ENCODE measurements at regions not wholly inside any gene's neighbourhood (a gene's known extent, or its start where the extent isn't known, plus 50 kb on each side); places are given as distances from the start of the nearest gene placed in this dataset.

- no peak for DNase-seq (ENCODE audit: low spot score)
Observed at GRCh38 chr5:174291162-174291561, 245.7 kb downstream of the NSG2 start.

GRCh38 chr5:174292348-174292747 lies 246.8 kb downstream of the NSG2 start:
- no peak for DNase-seq (ENCODE audit: low spot score)

GRCh38 chr5:174293006-174293405 lies 247.5 kb downstream of the NSG2 start:
- DNase-seq (ENCODE audit: low spot score) = no peak

- DNase-seq (ENCODE audit: low spot score) = no peak
Observed at GRCh38 chr5:174293481-174293880, 248.0 kb downstream of the NSG2 start.

- DNase-seq (ENCODE audit: low spot score) = no peak
Observed at GRCh38 chr5:174294891-174295620, 249.6 kb downstream of the NSG2 start.

DNA sequence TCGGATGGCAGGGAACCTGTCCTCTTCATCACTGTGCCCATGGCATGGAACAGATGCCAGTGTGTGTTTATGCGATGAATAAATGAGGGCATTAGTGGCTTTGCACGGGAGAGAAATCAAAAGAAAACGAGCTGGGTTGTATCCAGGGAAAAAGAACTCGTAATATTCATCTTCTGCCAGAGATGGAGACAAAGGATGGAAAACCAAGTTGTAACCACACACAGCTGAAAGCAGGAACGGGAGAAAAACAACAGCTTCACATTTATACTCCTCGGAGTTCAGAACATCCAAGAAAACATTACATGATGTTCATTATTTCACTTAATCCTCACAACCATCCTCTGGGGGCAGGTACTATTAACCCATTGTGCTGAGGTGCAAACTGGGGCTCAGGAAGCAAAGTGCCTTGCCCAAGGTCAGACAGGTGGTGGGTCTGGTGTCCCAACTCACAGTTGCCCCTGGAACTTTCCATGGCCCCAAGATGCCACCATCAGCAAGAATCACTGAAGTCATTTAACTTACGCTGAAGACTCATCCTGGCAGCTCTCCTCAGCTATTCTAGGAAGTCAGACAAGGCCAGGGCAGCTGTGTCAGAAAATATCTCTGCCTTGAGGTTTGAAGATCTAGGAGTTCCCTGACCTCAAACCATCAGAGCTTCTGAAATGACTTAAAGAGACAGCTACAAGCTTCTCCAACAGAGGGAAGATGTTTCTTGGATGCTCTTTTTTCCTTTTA lies 250.4 kb downstream of the NSG2 start:
- DNase-seq (ENCODE audit: low spot score) = no peak

DNA sequence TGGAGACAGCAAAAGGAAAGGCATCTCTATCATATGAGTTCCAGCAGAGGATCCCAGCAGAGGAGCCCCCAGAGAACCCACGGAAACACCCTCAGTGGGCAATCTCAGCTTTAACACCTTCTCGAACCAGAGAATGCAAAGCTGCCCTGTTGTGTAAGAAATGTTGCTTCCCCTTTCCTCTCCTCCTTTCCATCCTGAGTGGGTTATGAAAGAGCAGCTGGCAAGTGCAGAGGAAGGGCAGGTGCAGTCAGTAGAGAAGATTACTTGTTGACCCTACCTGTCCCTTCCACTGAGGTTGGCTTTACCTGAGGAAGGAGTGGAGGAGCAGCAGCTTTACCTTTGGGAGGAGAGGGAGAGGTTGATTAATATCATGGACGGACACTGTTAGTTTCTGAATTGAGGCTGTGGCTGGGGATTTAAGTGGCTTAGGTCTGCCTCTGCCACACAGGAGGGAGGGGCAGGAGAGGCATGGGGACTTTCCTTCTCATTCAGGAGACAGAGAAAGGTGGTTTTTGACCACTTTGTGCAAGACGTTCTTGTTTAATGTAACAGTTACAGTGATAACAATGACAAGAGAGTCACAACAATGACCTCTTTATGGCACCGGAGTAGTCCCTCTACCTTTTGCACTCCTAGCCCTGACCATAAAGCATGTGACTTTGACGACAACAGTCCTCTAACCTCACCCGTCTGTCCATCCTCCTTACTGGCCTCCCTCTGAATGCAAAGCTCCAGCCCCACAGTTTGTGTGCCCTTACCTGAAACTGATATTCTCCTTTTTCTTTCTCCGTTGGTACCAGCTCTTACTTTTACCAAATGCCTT lies 254.8 kb downstream of the NSG2 start:
- DNase-seq (ENCODE audit: low spot score) = no peak

DNA sequence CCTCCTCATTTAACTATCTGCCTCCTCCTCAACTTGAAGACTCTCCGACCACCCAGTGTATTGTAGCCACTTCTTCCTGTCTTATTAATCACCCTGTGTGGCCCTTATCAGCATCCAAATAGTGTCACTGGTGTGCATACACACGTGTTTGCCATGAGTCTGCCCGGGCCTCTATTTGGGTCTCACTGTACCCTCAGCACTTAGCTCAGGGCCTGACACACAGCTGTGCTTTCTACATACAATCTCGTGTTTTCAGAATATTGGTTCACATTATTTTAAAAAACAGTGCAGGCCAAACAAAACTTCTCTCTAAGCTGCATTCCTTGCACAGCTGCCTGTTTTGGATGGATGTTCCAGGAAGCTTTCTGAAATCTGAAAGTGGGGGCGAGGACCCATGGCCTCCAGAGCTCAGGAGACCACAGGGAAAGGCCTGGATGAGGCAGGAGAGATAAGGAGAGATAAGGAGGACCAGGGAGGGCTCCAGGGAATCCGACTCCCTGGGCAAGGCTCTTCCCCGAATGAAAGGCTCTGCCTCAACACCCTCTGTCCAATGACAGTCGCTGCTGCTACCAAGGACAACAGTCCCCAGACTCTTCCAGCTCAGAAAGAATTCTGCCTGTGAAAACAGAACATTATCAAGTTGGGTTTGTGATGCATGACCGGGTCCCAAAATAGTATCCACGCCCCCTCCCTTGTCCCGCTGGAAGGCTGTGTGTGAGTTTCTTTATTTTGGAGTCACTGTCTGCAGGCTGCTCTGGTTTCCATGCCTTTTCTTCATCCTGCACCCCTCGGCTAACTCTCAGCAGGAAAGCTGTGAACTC lies 255.6 kb downstream of the NSG2 start:
- no peak for DNase-seq (ENCODE audit: low spot score)

- DNase-seq (ENCODE audit: low spot score) = no peak
Observed at GRCh38 chr5:174301848-174302625, 256.5 kb downstream of the NSG2 start.

- DNase-seq (ENCODE audit: low spot score) = no peak
Observed at GRCh38 chr5:174303035-174303434, 257.5 kb downstream of the NSG2 start.

DNA sequence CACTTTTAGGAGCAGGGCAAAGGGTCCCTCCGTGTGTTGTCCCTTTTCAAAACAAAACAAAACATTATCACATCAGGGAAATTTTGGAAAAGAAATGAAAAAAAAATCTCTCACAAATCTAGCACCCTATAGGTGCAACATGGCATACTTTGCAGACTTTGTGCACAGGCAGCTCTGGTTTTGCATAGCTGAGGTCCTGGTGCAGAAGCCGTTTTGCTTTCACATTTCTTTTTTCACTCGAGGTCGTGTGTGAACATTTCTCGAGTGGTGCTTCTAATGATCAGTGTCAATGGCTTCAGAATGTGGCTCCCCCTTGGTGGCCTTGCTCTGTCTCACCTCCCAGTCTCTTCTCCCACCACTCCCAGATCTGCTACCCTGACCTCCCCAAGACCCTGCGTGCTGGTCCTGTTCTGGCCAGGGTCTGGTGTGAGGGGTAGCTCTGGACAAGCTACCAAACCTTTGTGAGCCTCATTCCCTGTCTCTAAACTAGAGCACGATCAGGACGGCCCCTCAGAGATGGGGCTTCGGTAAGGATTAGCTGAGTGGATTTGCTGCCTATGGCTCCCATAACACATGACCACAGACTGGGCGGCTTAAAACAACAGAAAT lies 258.0 kb downstream of the NSG2 start:
- no peak for DNase-seq (ENCODE audit: low spot score)

- no peak for DNase-seq (ENCODE audit: low spot score)
Observed at GRCh38 chr5:174305241-174305681, 259.8 kb downstream of the NSG2 start.

GRCh38 chr5:174306345-174307030 lies 261.0 kb downstream of the NSG2 start:
- no peak for DNase-seq (ENCODE audit: low spot score)

- DNase-seq (ENCODE audit: low spot score) = no peak
Observed at GRCh38 chr5:174307031-174307408, 261.5 kb downstream of the NSG2 start.

GRCh38 chr5:174307656-174308271 lies 262.3 kb downstream of the NSG2 start:
- DNase-seq (ENCODE audit: low spot score) = no peak

DNA sequence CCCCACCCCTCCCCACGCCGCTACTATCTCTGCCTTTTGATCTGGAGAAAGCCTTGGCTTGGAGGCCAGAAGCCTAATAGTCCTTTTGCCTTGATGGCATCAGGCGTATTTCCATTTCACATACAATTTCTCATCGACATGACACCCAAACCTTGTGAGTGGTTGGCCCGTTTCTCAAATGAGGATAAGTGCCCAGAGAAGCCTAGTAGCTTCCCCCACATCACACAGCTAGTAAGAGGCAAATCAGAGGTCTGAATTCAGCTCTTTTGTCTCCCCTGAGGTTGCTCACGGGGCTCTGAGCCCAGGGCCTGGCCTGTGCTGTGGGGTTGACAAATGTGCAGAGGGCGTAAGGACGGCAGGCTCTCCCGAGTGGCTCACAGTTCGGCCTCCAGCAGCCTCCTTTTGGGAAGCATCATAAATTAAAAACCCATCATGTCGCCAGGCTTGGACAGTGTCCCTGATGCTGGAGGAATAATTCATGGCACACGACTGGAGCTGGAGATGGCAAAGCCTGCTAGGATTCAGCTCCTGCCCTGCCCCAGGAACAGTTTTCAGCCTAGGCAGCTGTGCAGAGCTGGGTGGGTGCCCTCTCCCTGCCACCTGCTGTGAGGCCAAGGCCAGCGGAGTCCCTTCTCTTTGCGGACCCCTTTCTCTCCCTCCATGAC lies 263.8 kb downstream of the NSG2 start:
- no peak for DNase-seq (ENCODE audit: low spot score)

GRCh38 chr5:174310243-174310642 lies 264.7 kb downstream of the NSG2 start:
- no peak for DNase-seq (ENCODE audit: low spot score)

DNA sequence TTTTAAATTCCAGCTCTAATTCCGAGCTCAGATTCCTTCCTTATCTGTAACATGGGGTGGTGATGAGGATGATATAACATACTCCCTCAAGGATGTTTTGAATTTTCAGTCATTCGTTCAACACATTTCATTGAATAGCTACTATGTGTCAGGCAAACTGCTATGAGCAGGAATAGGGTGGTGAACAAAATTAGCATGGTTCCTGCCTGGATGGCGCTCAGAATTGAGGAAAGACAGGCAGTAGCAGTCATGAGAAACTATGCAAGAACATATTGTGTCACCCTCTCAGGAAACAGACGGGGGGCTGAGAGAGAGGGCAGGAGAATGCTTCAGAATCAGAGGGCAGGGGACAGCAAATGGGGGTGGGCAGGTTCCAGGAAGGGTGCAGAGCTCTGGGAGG lies 265.2 kb downstream of the NSG2 start:
- DNase-seq (ENCODE audit: low spot score) = no peak

DNA sequence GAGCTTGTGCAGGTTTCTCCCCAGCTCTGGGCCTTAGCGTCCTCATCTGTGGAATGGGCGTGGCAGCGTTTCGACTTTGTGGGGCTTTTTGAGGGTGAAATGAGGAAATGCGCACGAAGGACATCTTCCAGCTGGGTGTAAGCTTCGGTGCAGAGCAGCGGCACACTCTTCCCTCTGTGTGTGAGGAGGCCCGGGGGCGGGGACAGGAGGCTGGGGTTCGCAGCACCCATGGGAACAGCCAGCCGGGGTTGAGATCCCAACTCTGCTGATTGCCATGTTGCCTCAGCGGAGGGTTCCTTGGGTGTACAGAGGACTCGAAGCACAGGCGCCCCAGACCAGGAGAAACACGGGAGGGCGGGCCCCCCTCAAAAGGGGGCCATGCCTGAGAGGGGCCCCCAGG lies 265.6 kb downstream of the NSG2 start:
- DNase-seq (ENCODE audit: low spot score) = no peak

All from kidney tubule cell (primary cell).